ENCODE measurements at regions not wholly inside any gene's neighbourhood (a gene's known extent, or its start where the extent isn't known, plus 50 kb on each side); places are given as distances from the start of the nearest gene placed in this dataset.

DNA sequence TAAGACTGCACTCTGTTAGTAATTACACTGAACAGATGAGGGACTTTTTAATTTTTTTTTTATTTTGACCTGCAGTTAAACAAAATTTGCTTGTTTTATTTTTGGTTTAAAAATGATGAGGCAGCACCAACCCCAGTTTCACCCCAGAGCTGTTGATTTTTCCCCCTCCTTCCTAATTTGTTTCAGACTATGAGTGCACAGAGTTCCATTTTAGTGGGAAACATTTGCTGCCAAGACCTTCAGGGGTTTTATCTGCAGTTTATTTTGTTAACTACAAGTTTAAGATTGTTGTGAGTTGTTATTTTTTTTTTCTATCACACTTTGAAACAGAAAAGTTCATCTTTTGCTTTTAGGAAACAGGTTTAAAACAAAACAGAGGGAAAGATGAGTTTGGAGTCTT, 455.9 kb upstream of the NR2F2 start:
- TF ChIP-seq ZFP3 (CRISPR knock-in tag; IDR thresholded peaks at IDR 0.05) (no peak), PPARA (CRISPR knock-in tag; IDR thresholded peaks at IDR 0.05; ENCODE audit: borderline replicate concordance) (no peak), ZFP30 (CRISPR knock-in tag; IDR thresholded peaks at IDR 0.05) (no peak), ESRRG (CRISPR knock-in tag; IDR thresholded peaks at IDR 0.05) (no peak), CSDC2 (CRISPR knock-in tag; IDR thresholded peaks at IDR 0.05) (no peak), RARB (CRISPR knock-in tag; IDR thresholded peaks at IDR 0.05) (no peak), BACH2 (CRISPR knock-in tag; IDR thresholded peaks at IDR 0.05; ENCODE audit: borderline replicate concordance) (no peak)
- TF ChIP-seq, protein P1, sequence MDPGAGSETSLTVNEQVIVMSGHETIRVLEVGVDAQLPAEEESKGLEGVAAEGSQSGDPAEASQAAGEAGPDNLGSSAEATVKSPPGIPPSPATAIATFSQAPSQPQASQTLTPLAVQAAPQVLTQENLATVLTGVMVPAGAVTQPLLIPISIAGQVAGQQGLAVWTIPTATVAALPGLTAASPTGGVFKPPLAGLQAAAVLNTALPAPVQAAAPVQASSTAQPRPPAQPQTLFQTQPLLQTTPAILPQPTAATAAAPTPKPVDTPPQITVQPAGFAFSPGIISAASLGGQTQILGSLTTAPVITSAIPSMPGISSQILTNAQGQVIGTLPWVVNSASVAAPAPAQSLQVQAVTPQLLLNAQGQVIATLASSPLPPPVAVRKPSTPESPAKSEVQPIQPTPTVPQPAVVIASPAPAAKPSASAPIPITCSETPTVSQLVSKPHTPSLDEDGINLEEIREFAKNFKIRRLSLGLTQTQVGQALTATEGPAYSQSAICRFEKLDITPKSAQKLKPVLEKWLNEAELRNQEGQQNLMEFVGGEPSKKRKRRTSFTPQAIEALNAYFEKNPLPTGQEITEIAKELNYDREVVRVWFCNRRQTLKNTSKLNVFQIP (CRISPR knock-in tag; IDR thresholded peaks at IDR 0.05; ENCODE audit: borderline replicate concordance, low read depth): no peak
- TF ChIP-seq, protein P2, sequence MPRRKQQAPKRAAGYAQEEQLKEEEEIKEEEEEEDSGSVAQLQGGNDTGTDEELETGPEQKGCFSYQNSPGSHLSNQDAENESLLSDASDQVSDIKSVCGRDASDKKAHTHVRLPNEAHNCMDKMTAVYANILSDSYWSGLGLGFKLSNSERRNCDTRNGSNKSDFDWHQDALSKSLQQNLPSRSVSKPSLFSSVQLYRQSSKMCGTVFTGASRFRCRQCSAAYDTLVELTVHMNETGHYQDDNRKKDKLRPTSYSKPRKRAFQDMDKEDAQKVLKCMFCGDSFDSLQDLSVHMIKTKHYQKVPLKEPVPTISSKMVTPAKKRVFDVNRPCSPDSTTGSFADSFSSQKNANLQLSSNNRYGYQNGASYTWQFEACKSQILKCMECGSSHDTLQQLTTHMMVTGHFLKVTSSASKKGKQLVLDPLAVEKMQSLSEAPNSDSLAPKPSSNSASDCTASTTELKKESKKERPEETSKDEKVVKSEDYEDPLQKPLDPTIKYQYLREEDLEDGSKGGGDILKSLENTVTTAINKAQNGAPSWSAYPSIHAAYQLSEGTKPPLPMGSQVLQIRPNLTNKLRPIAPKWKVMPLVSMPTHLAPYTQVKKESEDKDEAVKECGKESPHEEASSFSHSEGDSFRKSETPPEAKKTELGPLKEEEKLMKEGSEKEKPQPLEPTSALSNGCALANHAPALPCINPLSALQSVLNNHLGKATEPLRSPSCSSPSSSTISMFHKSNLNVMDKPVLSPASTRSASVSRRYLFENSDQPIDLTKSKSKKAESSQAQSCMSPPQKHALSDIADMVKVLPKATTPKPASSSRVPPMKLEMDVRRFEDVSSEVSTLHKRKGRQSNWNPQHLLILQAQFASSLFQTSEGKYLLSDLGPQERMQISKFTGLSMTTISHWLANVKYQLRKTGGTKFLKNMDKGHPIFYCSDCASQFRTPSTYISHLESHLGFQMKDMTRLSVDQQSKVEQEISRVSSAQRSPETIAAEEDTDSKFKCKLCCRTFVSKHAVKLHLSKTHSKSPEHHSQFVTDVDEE (CRISPR knock-in tag; IDR thresholded peaks at IDR 0.05): no peak
- TF ChIP-seq, protein P3, sequence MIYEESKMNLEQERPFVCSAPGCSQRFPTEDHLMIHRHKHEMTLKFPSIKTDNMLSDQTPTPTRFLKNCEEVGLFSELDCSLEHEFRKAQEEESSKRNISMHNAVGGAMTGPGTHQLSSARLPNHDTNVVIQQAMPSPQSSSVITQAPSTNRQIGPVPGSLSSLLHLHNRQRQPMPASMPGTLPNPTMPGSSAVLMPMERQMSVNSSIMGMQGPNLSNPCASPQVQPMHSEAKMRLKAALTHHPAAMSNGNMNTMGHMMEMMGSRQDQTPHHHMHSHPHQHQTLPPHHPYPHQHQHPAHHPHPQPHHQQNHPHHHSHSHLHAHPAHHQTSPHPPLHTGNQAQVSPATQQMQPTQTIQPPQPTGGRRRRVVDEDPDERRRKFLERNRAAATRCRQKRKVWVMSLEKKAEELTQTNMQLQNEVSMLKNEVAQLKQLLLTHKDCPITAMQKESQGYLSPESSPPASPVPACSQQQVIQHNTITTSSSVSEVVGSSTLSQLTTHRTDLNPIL (CRISPR knock-in tag; IDR thresholded peaks at IDR 0.05; ENCODE audit: low read depth): no peak
- TF ChIP-seq, protein P4, sequence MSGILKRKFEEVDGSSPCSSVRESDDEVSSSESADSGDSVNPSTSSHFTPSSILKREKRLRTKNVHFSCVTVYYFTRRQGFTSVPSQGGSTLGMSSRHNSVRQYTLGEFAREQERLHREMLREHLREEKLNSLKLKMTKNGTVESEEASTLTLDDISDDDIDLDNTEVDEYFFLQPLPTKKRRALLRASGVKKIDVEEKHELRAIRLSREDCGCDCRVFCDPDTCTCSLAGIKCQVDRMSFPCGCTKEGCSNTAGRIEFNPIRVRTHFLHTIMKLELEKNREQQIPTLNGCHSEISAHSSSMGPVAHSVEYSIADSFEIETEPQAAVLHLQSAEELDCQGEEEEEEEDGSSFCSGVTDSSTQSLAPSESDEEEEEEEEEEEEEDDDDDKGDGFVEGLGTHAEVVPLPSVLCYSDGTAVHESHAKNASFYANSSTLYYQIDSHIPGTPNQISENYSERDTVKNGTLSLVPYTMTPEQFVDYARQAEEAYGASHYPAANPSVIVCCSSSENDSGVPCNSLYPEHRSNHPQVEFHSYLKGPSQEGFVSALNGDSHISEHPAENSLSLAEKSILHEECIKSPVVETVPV (CRISPR knock-in tag; IDR thresholded peaks at IDR 0.05): no peak
- TF ChIP-seq, protein P5, sequence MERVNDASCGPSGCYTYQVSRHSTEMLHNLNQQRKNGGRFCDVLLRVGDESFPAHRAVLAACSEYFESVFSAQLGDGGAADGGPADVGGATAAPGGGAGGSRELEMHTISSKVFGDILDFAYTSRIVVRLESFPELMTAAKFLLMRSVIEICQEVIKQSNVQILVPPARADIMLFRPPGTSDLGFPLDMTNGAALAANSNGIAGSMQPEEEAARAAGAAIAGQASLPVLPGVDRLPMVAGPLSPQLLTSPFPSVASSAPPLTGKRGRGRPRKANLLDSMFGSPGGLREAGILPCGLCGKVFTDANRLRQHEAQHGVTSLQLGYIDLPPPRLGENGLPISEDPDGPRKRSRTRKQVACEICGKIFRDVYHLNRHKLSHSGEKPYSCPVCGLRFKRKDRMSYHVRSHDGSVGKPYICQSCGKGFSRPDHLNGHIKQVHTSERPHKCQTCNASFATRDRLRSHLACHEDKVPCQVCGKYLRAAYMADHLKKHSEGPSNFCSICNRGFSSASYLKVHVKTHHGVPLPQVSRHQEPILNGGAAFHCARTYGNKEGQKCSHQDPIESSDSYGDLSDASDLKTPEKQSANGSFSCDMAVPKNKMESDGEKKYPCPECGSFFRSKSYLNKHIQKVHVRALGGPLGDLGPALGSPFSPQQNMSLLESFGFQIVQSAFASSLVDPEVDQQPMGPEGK (CRISPR knock-in tag; IDR thresholded peaks at IDR 0.05; ENCODE audit: borderline replicate concordance): no peak
- no peak for ATAC-seq

DNA sequence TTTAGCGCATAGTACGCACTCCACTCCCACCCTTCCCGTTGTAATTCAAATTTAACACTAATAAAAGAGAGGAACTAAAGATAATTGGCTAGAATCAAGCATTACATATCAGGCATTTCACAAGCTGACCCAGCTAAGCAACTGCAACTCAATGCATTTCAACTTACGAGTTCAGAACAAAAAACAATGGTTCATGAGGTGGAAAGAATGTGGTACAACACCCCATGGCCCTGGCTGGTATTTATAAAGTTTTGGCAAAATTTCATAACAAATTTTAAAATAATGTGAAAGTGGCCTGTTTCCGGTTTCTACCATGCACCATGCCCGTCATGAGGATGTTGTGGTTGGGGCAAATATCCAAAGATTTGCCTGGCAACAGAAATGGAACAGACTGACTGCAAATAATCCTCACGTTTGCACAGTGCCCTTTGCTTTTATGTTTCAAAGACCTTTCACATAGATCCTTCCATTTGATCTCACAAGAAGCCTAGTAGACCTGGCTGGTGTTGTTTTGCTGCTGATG, 455.3 kb upstream of the NR2F2 start:
- ATAC-seq: no peak
- TF ChIP-seq ESRRG (CRISPR knock-in tag; IDR thresholded peaks at IDR 0.05) (no peak), ZNF565 (CRISPR knock-in tag; conservative IDR thresholded peaks at IDR 0.05; ENCODE audit: low read depth) (no peak), ISL1 (CRISPR knock-in tag; IDR thresholded peaks at IDR 0.05) (no peak), GLIS3 (CRISPR knock-in tag; IDR thresholded peaks at IDR 0.05) (no peak)
- TF ChIP-seq, protein P3 (CRISPR knock-in tag; IDR thresholded peaks at IDR 0.05; ENCODE audit: low read depth): no peak

DNA sequence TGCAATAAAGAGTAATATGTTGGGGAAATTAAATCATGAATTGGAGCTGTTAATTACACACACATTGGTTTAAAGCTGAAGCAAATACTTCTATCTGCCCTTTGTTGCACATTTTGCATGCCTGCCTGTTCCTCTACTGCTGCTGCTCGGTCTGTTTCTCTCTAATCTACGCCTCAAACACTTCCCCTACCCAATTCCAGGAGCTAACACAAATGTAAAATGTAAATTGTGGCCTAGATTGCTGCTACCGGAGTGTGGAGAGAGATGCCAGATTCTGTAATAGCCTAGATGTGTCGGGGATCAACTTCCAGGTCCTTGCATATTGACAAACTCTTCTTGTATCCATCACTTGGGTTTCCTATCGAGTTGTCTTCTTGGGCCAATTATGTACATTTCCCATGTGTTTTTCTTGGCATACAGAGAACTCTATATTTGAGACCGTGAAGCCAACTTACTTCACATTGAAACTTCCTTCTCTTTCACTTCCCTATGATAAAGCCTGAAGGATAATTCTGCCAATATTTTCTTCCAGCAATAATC, 450.4 kb upstream of the NR2F2 start:
- no peak for TF ChIP-seq ZFP3 (CRISPR knock-in tag; IDR thresholded peaks at IDR 0.05)
- no peak for TF ChIP-seq RARB (CRISPR knock-in tag; IDR thresholded peaks at IDR 0.05)
- TF ChIP-seq ZNF565 (CRISPR knock-in tag; conservative IDR thresholded peaks at IDR 0.05; ENCODE audit: low read depth): no peak
- TF ChIP-seq, protein P5 (CRISPR knock-in tag; IDR thresholded peaks at IDR 0.05; ENCODE audit: borderline replicate concordance): no peak
- TF ChIP-seq, protein P1 (CRISPR knock-in tag; IDR thresholded peaks at IDR 0.05; ENCODE audit: borderline replicate concordance, low read depth): no peak
- TF ChIP-seq ZC3H10 (CRISPR knock-in tag; IDR thresholded peaks at IDR 0.05): no peak
- no peak for TF ChIP-seq ESRRG (CRISPR knock-in tag; IDR thresholded peaks at IDR 0.05)
- TF ChIP-seq OSR1 (CRISPR knock-in tag; IDR thresholded peaks at IDR 0.05): no peak
- TF ChIP-seq TOX (CRISPR knock-in tag; IDR thresholded peaks at IDR 0.05; ENCODE audit: borderline replicate concordance): no peak
- TF ChIP-seq, protein P4 (CRISPR knock-in tag; IDR thresholded peaks at IDR 0.05): no peak
- no peak for TF ChIP-seq CSDC2 (CRISPR knock-in tag; IDR thresholded peaks at IDR 0.05)
- ATAC-seq: no peak

Measured in SK-N-SH treated with all-trans-retinoic acid at 6 μM for 48 hours (cell line).